DMS53 treated with DMSO at 0.1 percent for 48 hours (cell line): ENCODE measurements at regions not wholly inside any gene's neighbourhood (a gene's known extent, or its start where the extent isn't known, plus 50 kb on each side); places are given as distances from the start of the nearest gene placed in this dataset.

Experiments used
- DNase-seq: peaks from one replicate; lab custom pipeline; 2025; ENCODE audit not compliant: unreplicated experiment; lab: John Stamatoyannopoulos, UW

DNA sequence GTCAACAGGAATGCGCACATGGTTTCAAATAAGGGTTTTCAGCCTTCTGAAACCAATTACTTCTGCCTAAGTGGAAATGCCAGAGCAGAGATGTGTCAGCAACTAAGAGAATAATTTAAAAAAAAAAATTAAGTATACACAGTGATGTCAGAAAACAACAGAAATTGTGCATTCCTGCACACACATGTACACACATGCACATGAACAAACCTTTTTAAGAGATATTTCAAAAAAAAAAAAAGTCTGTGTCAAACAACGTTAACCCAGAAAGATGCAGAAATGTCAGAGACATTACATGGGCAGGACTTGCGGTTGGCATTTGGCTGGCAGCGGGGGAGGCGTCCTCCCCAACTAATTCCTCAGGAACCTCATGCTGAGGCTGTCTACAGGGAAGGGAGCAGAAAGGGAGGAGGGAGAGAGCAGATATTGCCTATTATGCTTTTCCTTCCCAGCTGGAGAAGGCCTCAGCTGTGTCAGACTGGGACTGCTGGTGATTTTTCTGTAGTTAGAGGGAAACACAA, 536.9 kb upstream of the WWC1 start:
- no peak for DNase-seq

DNA sequence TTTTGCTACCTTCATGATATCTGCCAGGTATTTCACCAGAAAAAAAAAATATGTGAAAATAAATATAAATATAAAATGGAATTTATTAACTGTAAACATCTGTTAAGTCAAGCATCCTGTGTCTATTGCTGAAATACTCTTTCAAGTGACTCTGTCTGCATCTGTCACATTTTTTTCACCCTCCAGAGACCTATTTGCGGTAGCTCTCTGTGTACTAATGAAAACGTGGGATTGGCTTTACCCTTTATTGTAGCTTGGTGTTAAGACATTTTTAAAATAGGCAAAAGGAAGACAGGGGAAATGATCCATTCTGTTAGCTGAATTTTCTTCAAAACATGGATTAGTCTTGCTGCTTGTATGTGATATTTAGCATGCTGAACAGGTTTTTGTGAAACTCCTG, 536.0 kb upstream of the WWC1 start:
- DNase-seq = no peak

DNA sequence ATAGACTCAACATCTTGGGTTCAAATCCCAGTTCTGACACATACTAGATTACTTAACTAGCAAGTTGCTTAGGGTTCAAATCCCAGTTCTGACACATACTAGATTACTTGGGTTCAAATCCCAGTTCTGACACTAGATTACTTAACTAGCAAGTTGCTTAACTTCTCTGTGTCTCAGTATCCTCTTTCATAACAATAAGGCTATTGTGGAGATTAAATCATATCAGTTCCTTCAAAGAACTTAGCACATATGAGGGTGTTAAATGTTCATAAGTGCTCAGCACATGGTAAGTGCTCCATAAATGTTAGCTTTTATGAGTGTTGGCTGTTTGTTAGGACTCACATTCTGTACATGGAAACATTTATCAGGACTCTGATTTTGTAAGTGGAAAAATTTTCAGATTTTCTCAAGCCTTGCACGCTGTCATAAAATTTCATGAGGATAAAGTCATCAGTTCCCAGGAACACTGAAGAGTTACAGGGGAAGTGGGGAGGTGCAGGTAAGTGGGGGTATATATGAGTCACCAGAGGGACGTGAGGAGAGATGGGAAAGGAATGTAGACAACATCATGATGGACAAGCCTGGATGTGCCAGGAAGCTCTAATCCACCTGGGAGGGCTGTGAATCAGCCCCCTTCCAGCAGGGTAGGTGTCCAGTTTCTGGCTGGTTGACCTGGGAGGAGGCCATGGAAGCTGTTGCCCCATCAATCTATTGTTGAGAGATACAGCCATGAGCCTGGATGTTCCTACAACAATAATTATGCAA, 532.2 kb upstream of the WWC1 start:
- DNase-seq = no peak

DNA sequence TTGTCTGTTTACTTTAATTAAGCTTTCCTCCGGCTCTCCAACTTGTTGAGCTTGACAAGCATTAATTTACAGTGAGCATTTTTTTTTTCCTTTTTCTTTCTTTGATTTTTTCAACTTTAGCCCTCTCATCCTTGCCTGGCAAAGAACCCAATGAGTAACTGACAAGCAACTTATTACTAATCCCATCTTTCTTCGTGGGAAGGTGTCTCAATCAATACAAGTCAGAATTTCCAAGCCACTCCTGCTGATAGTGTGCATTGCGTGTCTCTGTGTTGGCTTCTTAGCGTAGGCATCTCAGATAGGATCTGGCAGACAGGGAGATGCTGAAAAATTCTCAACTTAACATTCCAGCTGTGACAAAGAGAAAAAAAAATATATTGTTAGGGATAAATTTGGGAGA, 527.7 kb upstream of the WWC1 start:
- no peak for DNase-seq

DNA sequence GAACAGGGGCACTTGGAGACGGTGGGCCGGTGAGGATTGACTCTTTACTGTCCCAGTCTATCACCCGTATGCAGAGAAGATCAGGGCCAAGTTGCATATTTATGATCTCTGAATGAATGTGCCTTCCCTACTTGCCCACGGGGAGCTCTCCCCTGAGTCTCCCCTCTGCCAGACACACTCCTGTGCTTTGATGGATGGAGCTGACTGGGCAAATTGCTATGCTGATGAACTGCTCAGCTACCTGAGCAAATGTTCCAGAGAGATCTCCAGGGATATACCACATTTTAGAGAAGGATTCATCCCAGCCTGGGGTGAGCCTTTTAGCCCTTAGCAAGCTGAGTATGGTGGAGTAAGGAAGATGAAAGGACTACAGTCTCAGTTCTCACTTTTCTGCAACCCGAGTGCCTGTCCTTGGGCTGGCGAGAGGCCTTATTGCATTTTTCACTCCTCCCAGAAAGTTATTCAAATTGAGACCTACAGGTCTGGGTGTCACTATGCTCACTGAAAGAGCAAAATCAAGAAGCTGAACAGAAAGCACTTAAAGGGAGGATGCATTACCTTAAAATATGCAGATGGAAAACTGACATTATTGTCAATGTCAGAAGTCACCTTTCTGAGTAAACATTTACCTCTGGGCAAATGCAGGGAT, 526.7 kb upstream of the WWC1 start:
- DNase-seq = no peak

DNA sequence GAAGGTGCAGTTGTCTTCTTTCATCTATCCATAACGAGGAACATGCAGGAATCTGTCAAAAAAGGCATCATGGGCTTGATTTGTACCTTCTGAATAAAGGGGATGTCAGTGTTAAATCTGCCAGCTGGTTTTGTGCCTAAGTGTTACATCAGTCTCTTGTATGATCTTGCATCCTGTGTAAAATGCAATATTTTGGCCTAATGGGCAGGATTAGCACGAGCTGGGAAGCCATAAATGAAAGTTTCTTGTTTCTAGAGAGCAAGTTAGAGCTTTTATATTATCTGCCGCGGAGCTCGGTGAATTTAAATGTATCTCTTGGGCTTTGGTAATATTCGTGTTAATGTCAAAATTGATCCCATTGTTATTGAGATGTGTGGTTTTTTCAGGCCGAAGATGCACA, 526.1 kb upstream of the WWC1 start:
- no peak for DNase-seq

DNA sequence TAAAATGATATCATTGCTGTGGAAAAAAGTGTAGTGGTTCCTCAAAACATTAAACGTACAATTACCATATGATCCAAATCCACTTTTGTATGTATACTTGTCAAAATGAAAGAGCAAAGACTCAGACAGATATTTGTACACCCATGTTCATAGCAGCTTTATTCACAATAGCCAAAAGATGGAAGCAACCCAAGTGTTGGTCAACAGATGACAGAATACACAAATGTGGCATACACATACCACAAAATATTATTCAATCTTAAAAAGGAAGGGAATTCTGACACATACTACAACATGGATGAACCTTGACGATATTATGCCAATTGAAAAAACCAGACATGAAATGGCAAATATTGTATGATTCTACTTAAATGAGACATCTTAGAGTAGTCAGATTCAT, 524.5 kb upstream of the WWC1 start:
- no peak for DNase-seq

DNA sequence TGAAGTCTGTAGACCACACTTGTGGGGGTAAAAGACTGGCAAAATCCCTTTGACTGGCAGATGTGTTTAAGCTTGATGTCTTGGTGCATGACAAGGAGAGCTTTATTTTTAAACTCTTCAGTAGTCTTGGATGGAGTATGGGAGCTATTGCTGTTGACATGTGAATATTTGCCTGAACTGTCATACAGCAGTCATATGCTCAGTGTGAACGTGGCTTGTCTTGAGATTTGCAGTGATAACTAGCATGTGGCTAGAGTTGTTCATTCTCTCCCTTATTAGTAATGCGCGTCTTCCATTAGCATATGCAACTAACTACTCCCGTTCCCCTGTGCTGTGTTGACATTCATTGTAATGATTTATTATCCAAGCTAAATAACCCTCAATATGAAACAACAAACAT, 523.6 kb upstream of the WWC1 start:
- no peak for DNase-seq

DNA sequence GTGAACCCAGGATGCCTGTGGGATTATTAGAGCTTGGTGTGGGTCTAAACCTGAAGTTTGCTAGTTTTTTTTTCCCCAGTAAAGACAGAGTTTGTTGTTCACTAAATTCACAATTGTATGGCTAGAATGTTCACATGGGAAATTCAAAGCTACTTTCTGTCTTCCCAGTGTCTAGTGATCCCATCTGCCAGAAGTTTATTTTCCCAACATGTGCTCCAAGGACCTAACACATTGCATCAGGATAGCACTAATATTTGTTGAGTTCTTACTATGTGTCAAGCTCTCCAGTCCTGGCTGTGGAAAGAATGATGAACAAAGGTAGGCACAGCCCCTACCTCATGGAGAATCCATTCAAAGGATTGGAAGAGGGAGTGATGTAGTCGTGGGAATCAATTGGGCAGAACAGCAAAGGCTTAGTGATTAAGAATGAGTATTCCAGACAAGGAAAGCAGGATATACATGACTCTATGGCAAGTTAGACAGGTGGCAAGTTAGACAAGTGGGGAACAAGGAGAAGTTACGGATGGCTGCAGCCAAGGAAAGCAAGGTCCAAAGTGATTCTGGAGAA, 521.5 kb upstream of the WWC1 start:
- no peak for DNase-seq

DNA sequence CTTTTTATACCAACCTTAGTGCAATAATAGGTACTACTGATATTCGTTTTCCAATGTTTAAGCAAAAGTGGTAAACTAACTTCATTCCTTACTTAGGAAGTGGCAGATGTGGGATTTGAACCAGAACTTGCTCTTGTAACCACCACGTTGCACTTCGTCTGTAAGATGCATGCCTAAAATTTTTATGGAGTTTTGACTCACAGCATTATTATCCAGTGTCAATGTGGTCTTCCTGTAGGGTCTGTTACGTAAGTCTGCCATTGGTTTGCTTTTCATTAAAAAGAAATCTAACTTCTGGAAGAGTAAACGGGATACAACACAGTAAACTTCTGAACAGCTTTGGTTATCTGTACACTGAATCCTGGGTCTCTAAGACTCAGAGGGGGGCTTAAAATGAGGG, 521.0 kb upstream of the WWC1 start:
- no peak for DNase-seq

DNA sequence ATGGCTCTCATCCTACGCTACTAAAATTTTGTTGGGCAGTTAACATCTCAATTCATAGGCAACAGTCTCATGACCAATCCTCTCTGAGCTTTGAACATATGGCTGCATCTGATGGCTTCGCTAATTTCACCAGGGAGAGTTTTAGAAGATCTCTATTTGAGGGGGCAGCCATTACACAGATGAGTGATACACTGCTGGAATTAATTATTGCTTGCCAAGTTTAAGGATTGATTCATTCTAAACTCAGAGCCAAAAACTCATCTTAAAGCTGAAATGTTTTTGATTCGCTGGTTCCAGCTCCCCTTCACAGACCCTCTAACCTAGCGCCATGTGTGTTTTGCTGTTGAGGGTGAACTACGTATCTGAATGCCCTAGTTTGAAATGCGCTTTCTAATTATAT, 519.9 kb upstream of the WWC1 start:
- DNase-seq = no peak

DNA sequence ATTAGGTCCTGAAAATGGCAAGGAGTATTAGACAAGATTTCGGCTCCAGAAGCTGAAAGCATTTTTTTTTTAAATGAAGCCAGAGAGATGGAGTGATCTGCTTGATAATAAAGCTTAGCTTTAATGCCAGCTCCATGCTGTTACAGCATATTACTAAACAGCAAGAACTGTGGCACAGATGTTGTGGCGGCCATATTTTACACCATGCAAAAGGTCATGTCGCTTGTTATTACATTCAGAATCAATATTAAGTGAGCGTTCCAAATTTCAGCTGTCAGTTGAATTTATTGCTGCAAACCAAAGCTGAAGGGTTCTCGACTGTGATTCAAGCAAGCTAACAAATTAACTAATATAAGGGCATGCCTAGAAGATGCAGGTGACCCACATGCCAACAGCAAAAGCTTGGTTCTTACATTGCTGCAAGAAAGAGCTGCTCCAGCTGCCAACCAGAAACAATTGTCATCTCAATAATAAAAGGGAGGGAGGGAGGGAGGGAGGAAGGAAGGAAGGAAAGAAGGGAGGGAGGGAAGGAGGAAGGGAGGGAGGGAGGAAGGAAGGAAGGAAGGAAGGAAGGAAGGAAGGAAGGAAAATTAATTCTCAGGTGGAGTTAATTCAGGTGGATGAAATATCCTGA, 517.7 kb upstream of the WWC1 start:
- DNase-seq = no peak

DNA sequence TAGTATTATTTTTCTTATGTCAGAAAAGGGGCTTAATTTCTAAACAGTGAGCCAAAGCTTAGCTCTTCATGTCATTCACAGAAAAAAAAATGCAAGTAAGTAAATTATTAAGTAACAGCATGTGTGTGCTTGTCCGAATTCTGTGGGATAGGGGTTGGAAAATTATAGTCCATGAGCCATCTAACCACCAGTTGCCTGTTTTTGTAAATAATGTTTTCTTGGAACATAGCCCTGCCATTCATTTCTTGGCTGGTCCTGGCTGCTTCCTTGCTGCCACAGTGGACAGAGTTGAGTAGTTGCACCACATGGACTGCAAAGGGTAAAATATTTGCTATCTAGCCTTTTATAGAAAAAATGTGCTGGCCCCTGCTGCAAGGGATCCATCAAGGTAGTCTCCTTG, 513.7 kb upstream of the WWC1 start:
- DNase-seq = no peak

DNA sequence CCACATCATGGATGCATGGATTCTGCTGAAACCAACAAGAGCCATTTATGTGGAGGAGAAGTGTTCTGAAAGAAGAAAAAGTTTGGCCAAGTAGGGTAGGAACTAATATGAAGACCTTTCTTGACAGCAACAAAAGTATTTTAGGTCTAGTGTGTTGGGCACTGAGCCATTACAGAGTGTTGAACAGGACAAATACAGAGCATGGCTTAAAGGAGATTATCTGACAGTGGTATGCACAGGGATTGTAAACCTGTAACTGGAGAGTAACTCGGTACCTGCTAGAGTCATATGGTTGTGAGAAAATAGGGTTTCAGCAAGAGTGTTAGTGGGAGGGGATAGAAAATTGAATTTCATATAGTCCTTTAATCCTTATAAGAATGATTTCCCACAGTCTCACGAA, 513.2 kb upstream of the WWC1 start:
- no peak for DNase-seq

DNA sequence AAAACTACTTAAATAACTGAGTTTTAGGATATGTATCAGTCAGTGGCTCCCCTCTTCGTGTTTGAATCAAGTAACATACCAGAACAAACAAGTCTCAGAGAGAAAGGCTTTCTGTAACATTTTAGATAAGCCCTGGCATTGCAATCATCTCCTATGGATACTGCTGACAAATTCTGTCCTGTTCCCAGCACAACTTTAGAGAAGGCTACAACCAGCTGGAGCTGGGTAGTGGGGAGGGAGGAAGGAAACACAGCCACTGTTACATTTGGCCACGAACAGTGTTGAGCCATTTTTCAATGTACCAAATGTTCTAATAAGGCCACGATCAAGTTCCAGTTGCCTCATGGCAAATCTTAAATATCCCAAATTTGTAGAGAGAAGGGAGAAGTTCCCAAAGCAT, 511.8 kb upstream of the WWC1 start:
- DNase-seq = no peak

DNA sequence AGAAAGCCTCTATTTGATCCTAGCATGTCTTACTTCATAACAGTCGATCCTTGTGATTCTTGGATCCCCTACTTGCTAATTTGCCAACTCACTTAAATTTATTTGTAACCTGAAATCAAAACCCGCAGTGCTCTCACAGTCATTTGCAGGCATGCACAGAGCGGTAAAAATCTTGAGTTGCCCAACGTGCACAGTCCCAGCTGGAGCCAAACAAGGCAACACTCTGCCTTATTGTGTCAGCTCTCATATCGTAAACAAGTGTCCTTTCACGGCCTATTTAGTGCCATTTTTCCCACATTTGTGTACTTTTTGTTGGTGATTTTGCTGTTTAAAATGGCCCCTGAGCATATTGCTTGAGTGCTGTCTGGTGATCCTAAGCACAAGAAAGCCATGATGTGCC, 511.3 kb upstream of the WWC1 start:
- no peak for DNase-seq

DNA sequence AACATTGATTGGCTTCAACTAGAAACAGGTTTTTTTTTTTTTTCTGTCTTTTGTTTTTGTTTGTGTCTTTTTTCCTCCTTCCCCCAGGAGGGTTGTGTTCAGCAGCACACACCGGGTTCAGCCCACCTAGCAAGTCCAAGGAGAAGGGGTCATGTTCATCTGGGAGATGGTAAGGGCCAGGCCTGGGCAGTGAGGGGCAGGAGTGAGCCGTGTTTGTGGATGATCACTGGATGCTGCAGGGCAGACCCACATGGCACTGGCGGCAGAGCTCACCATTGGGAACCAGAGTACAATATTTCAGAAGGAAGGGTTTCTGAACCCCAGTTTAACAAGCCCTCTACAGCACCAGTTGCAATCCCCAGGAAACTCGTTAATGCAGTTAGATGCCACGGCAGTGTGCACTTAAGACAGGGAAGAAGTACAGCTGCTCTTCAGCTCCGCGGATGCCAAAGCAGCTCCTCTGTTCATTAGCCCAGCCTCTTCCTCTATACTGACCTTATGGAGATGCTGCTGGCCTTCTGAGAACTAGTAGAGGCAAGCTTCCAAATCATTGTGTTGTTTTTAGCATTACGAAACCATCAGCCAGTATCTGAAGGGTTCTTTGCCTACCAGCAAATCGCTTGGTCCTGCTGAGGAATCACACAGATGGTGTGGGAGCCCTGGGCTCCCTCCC, 508.2 kb upstream of the WWC1 start:
- DNase-seq = no peak

DNA sequence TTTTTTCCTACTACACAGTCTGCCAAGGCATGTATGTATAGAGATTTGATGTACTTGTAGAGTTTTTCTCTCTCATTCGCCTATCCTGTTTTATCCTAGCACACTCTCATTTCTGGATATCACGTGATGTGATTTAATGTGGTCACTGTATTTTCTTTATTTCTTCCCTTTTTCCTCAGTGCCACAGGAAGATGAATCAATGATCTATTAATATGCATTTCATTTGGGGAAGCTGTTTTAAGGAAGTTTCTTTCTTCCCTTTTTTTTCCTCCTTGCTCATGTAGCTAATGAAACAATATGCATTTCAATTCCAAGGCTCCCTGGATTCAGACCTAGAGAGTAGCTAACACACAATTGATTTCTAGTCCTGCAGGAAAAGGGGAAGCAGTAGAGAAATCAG, 506.3 kb upstream of the WWC1 start:
- no peak for DNase-seq

DNA sequence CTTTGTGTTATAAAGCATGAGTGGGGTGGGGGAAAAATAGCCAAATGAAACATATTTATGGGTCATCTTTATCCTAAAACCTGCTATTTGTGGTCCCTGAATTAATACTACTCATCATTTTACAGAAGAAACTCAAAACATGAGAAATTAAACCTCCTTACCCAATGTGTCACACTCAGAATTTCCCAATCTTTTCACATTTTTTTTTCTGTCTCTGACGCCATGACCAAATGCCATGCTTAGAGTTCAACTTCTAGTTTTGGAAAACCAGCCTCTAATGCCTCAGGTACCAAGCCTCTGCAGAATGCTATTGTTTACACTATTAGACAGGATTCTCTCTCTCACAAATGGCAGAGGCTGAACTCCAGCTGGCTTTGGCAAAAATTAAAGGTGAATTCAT, 505.5 kb upstream of the WWC1 start:
- DNase-seq = no peak

DNA sequence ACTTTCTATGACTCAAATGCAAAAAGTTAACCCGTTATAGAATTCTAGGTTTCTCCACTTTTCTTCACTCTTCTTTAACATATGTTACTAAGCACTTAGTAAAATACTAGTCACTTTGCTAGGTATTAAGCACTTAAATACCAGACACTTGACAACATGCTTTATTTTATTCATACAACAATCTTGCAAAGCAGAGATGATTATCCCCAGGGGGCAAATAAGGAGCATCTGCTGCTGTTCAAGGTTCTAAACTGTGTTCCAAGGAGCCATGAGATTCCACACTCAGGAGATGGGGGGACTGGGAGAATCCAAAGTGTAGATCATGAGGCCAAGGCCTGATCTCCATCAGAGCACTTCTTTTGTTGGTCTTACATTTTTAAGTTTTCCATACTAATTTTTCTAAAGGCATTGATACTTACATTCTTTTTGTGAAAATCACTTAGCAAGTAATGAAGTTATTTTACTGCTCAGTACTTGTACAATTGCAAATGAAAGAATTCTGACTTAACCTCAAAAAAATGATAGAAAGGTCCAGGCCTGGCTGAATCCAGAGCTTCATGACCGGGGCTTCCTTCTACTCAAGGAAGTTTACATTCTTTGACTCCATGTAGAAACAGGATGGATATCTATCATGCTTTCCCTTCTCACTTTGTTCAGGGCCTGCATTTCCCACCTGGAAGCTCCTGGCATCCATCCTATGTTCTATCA, 504.4 kb upstream of the WWC1 start:
- no peak for DNase-seq

DNA sequence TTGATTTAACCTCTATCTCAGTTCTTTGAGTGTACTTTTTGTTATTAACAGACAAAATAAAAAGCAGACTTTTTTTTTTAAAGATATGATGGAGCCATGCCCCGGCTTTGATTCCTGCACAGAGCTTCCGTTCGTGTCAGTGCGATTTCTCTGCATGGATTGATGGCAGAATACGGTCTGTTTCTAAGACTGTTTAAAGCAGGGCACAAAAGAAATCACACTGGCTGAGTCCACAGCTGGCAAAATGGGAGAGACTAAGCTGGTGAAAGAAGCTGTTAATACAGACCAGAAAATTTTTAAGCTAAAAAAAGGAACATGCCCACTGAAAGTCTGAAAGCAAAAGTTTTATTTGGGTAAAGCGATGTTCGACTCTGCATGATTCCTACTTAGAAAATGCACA, 501.4 kb upstream of the WWC1 start:
- DNase-seq = no peak
